ENCODE measurements at regions not wholly inside any gene's neighbourhood (a gene's known extent, or its start where the extent isn't known, plus 50 kb on each side); places are given as distances from the start of the nearest gene placed in this dataset.
A peak's percentile ranks its signal among the peaks of the same experiment; 100 is the strongest.

- peaks cover 10% of the 10 kb centered on the region for H3K4me1 Mint-ChIP-seq
- WGBS (ENCODE audit: insufficient coverage) = 0% methylated on average over 3 of the region's 9 CpGs
- Histone ChIP-seq H4K20me1 (ENCODE audit: insufficient read depth, low read length) (no peaks in the 10 kb centered on the region), H2AFZ (ENCODE audit: insufficient read depth, low read depth, low read length, poor library complexity, severe bottlenecking) (no peak overlapping the region), H3K4me2 (replicated peaks; ENCODE audit: extremely low read depth, low read length, poor library complexity, severe bottlenecking) (no peak overlapping the region), H3K27me3 (ENCODE audit: control insufficient read depth in 2 of 2, insufficient read depth in 2 of 2, low read length in 2 of 2) (no peaks in the 10 kb centered on the region), H3K9me3 (replicated peaks in 1 of 2; ENCODE audit: control insufficient read depth in 1 of 2, insufficient read depth in 1 of 2, low read length in 2 of 2) (no peaks in the 10 kb centered on the region), H3K79me2 (ENCODE audit: insufficient read depth, low read length) (no peaks in the 10 kb centered on the region), H3K4me1 (ENCODE audit: control insufficient read depth in 1 of 2, insufficient read depth in 2 of 2, low read length in 2 of 2) (no peaks in the 10 kb centered on the region), H3K27ac (ENCODE audit: low read depth in 1 of 2, low read length in 2 of 2) (no peak overlapping the region), H3K4me3 (replicated peaks in 1 of 3; ENCODE audit: low read depth in 2 of 3, low read length in 3 of 3) (no peak overlapping the region), H3K9ac (ENCODE audit: insufficient read depth, low read length, poor library complexity, severe bottlenecking) (no peak overlapping the region), H3K36me3 (replicated peaks in 1 of 2; ENCODE audit: control insufficient read depth in 1 of 2, insufficient read depth in 2 of 2, low read length in 2 of 2) (no peaks in the 10 kb centered on the region)
- no peaks in the 10 kb centered on the region for H3K36me3 Mint-ChIP-seq
- H3K27ac Mint-ChIP-seq = peak overlapping the region in 1 of 7 donors; percentile 60
- H3K9me3 Mint-ChIP-seq = no peaks in the 10 kb centered on the region
- TF ChIP-seq, protein P1, sequence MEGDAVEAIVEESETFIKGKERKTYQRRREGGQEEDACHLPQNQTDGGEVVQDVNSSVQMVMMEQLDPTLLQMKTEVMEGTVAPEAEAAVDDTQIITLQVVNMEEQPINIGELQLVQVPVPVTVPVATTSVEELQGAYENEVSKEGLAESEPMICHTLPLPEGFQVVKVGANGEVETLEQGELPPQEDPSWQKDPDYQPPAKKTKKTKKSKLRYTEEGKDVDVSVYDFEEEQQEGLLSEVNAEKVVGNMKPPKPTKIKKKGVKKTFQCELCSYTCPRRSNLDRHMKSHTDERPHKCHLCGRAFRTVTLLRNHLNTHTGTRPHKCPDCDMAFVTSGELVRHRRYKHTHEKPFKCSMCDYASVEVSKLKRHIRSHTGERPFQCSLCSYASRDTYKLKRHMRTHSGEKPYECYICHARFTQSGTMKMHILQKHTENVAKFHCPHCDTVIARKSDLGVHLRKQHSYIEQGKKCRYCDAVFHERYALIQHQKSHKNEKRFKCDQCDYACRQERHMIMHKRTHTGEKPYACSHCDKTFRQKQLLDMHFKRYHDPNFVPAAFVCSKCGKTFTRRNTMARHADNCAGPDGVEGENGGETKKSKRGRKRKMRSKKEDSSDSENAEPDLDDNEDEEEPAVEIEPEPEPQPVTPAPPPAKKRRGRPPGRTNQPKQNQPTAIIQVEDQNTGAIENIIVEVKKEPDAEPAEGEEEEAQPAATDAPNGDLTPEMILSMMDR (IDR thresholded peaks at IDR 0.05) = no peak
- peaks cover 0 to 7% (median 3%) of the 10 kb centered on the region in 3 donors for H3K27me3 Mint-ChIP-seq (ENCODE audit: low read depth in 3 of 3)
- DNase-seq = no peak
- intact Hi-C loops (cut with micrococcal nuclease) = no loop called here
- peak overlapping the region in 1 of 2 donors; percentile 15 for H3K4me3 Mint-ChIP-seq
Measured at GRCh38 chr2:122186761-122187222, 431.3 kb downstream of the TSN start.

- H3K4me2 ChIP-seq (replicated peaks; ENCODE audit: extremely low read depth, low read length, poor library complexity, severe bottlenecking) = no peak overlapping the region
- TF ChIP-seq, protein P1 (IDR thresholded peaks at IDR 0.05) = no peak
- no peaks in the 10 kb centered on the region for H3K36me3 Mint-ChIP-seq
- no peaks in the 10 kb centered on the region for H3K36me3 ChIP-seq (replicated peaks in 1 of 2; ENCODE audit: control insufficient read depth in 1 of 2, insufficient read depth in 2 of 2, low read length in 2 of 2)
- H2AFZ ChIP-seq (ENCODE audit: insufficient read depth, low read depth, low read length, poor library complexity, severe bottlenecking) = no peak overlapping the region
- no peaks in the 10 kb centered on the region for H4K20me1 ChIP-seq (ENCODE audit: insufficient read depth, low read length)
- no peak for DNase-seq
- H3K9me3 ChIP-seq (replicated peaks in 1 of 2; ENCODE audit: control insufficient read depth in 1 of 2, insufficient read depth in 1 of 2, low read length in 2 of 2) = no peaks in the 10 kb centered on the region
- H3K27ac Mint-ChIP-seq = no peak overlapping the region
- no peaks in the 10 kb centered on the region for H3K4me1 ChIP-seq (ENCODE audit: control insufficient read depth in 1 of 2, insufficient read depth in 2 of 2, low read length in 2 of 2)
- 80% methylated on average over 1 of the region's 5 CpGs for WGBS (ENCODE audit: insufficient coverage)
- no peak overlapping the region for H3K4me3 Mint-ChIP-seq
- H3K79me2 ChIP-seq (ENCODE audit: insufficient read depth, low read length) = no peaks in the 10 kb centered on the region
- H3K9ac ChIP-seq (ENCODE audit: insufficient read depth, low read length, poor library complexity, severe bottlenecking) = no peak overlapping the region
- peaks cover 0 to 7% (median 4%) of the 10 kb centered on the region in 3 donors for H3K27me3 Mint-ChIP-seq (ENCODE audit: low read depth in 3 of 3)
- peaks cover 0 to 3% (median 0%) of the 10 kb centered on the region in 7 donors for H3K9me3 Mint-ChIP-seq
- no peak overlapping the region for H3K27ac ChIP-seq (ENCODE audit: low read depth in 1 of 2, low read length in 2 of 2)
- H3K4me1 Mint-ChIP-seq = peaks cover 6% of the 10 kb centered on the region
- no peaks in the 10 kb centered on the region for H3K27me3 ChIP-seq (ENCODE audit: control insufficient read depth in 2 of 2, insufficient read depth in 2 of 2, low read length in 2 of 2)
- no peak overlapping the region for H3K4me3 ChIP-seq (replicated peaks in 1 of 3; ENCODE audit: low read depth in 2 of 3, low read length in 3 of 3)
- intact Hi-C loops (cut with micrococcal nuclease) = no loop called here
Measured at GRCh38 chr2:122191331-122191730, 435.9 kb downstream of the TSN start.
